Nephron progenitor cell (in vitro differentiated cells): ENCODE measurements at regions not wholly inside any gene's neighbourhood (a gene's known extent, or its start where the extent isn't known, plus 50 kb on each side); places are given as distances from the start of the nearest gene placed in this dataset.

Experiments used
- DNase-seq: peaks from one replicate; pipeline ENCODE4 v3.0.0; 2021
- H3K27ac Mint-ChIP-seq: 2 replicates; pipeline ENCODE4 v1.8.0; 2021; ENCODE audit warnings: mild to moderate bottlenecking, moderate library complexity, mixed read lengths
- H3K27me3 Mint-ChIP-seq: 2 replicates; pipeline ENCODE4 v1.8.0; 2021; ENCODE audit warnings: mild to moderate bottlenecking, low read depth, mixed read lengths; ENCODE audit not compliant: poor library complexity
- H3K36me3 Mint-ChIP-seq: 2 replicates; pipeline ENCODE4 v1.8.0; 2021; ENCODE audit warnings: low read depth, mixed read lengths
- H3K4me1 Mint-ChIP-seq: 2 replicates; pipeline ENCODE4 v1.8.0; 2021; ENCODE audit warnings: mixed read lengths
- H3K4me3 Mint-ChIP-seq: 2 replicates; pipeline ENCODE4 v1.8.0; 2021; ENCODE audit warnings: mild to moderate bottlenecking, moderate library complexity, mixed read lengths
- H3K9me3 Mint-ChIP-seq: 2 replicates; pipeline ENCODE4 v1.8.0; 2021; ENCODE audit warnings: mild to moderate bottlenecking, moderate library complexity, mixed read lengths
- TF ChIP-seq, protein P1 (sequence below): fragments of 200-600 bp; sonication (generic); IDR thresholded peaks from 2 replicates; pipeline ENCODE4 v1.5.0; 2021; ENCODE audit warnings: antibody characterized with exemption

DNA sequence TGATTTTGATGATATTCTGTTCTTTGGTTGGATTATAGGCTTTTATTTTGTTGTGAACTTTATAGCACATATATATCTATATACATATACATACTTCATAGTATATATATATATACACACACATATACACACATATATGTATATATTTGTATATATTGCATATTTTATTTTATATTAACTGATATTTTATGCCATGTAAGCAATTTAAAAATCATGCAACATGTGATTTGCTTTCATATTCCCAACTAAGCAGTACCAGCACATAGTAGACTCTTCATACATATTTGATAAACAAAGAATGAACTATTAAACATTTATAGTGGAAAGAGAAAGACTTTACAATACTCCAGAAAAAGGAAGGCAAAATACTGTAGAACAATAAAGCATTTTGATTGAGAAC, 679.2 kb downstream of the TENT5A start:
- H3K4me1 Mint-ChIP-seq, result peaks cover 7% of the 10 kb centered on the region
- H3K27me3 Mint-ChIP-seq, result no peaks in the 10 kb centered on the region
- H3K9me3 Mint-ChIP-seq, result no peaks in the 10 kb centered on the region
- H3K4me3 Mint-ChIP-seq, result no peak overlapping the region
- no peak overlapping the region for H3K27ac Mint-ChIP-seq
- DNase-seq, result no peak
- no peaks in the 10 kb centered on the region for H3K36me3 Mint-ChIP-seq
- TF ChIP-seq, protein P1, sequence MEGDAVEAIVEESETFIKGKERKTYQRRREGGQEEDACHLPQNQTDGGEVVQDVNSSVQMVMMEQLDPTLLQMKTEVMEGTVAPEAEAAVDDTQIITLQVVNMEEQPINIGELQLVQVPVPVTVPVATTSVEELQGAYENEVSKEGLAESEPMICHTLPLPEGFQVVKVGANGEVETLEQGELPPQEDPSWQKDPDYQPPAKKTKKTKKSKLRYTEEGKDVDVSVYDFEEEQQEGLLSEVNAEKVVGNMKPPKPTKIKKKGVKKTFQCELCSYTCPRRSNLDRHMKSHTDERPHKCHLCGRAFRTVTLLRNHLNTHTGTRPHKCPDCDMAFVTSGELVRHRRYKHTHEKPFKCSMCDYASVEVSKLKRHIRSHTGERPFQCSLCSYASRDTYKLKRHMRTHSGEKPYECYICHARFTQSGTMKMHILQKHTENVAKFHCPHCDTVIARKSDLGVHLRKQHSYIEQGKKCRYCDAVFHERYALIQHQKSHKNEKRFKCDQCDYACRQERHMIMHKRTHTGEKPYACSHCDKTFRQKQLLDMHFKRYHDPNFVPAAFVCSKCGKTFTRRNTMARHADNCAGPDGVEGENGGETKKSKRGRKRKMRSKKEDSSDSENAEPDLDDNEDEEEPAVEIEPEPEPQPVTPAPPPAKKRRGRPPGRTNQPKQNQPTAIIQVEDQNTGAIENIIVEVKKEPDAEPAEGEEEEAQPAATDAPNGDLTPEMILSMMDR, result no peak

DNA sequence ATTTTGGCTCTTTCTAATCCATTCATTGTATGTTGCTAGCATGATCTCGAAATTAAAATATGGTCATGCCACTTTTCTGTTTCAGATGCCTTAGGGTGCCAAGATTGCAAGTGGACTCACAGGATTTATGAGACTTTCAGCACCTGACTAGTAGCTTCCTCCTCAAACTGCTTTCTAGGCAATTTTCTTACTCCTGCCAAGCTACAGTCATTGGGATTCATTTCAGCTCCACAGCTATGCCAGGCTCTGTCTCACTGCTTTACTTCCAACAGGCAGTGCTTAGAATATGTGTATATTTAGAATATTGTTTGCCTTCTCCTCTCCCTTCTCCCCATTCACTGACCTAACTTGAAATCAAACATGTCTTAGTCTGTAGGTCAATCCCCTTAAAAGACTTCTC, 681.4 kb downstream of the TENT5A start:
- no peak overlapping the region for H3K4me3 Mint-ChIP-seq
- TF ChIP-seq, protein P1, result no peak

DNA sequence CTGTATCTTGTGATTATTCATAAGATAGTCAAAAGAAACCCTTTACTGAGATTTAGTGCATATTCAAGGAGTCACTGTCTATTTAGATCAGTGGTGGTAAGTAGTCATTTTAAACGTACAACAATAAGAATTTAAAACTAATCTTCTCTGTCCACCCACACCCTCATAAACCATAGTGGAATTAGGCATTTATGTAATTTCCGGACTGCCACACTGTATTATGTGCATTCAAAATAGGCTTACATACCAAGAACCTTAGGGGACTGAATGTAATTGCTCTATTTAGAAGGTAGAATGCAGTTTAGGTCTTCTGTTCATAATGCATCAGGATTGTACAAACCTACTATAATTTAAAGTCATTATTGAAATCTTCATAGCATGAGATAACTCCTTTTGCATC, 685.4 kb downstream of the TENT5A start:
- TF ChIP-seq, protein P1, result no peak
- DNase-seq, result no peak
- no peaks in the 10 kb centered on the region for H3K9me3 Mint-ChIP-seq

More for the DNA sequence above, 681.4 kb downstream of the TENT5A start:
- no peaks in the 10 kb centered on the region for H3K36me3 Mint-ChIP-seq
- DNase-seq, result no peak
- no peak overlapping the region for H3K27ac Mint-ChIP-seq
- H3K9me3 Mint-ChIP-seq, result no peaks in the 10 kb centered on the region
- H3K27me3 Mint-ChIP-seq, result no peaks in the 10 kb centered on the region
- H3K4me1 Mint-ChIP-seq, result peaks cover 5% of the 10 kb centered on the region

DNA sequence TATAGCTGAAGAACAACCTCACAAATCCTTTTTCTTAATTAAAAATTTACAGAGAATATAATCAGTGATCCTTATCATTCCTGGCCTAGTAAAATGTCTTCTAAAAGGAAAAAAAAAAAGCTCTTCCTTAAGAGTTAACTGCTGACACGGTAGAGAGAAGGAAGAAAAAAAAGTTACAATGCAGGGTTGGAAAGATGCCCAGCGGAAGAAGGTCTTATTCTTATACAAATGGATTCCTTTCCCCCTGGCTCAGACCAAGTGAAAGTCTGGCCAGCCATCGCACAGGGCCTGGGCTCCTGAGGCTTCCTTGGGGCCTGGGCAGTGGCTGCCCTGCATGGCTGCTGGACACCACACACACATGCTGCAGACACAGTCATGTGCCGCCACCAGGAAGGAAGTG, 688.6 kb downstream of the TENT5A start:
- Mint-ChIP-seq H3K36me3 (no peaks in the 10 kb centered on the region), H3K27ac (peak overlapping the region; percentile 35), H3K4me3 (no peak overlapping the region), H3K4me1 (no peaks in the 10 kb centered on the region), H3K9me3 (no peaks in the 10 kb centered on the region), H3K27me3 (no peaks in the 10 kb centered on the region)
- no peak for DNase-seq
- TF ChIP-seq, protein P1, result no peak

More for the DNA sequence above, 685.4 kb downstream of the TENT5A start:
- Mint-ChIP-seq H3K27me3 (no peaks in the 10 kb centered on the region), H3K4me1 (no peaks in the 10 kb centered on the region), H3K27ac (no peak overlapping the region), H3K4me3 (no peak overlapping the region), H3K36me3 (no peaks in the 10 kb centered on the region)

DNA sequence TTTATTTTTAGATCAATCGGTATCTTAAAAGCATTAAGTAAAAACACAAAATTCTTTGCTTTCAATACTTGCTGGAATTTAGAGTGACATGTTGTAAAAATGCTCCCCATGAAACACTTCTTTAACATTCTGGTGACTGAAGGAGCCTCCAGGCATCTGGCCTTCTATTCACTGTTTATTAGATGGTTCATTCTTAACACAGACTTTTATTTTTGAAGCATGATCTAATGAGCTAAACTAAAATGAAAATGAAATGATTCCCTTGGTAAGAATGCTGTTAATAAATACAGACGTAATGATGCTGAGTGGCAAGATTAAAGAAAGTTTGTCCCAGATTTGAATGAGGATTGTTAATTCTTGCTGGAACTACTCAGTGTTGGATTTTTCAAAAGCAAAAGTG, 698.4 kb downstream of the TENT5A start:
- TF ChIP-seq, protein P1, result no peak
- no peaks in the 10 kb centered on the region for H3K27me3 Mint-ChIP-seq

DNA sequence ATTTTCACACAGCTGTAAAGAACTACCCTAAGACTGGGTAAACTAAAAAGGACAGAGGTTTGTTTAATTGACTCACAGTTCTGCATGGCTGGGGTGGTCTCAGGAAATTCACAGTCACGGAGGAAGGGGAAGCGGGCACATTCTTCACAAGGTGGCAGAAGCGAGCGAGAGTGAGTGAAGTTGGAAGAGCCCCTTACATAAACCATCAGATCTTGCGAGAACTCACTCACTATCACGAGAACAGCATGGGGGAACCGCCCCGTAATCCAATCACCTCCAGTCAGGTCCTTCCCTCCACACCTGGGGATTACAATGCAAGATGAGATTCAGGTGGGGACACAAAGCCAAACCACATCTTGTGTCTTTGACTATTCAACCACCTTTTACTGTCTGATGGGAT, 700.5 kb downstream of the TENT5A start:
- Mint-ChIP-seq H3K4me3 (no peak overlapping the region), H3K27ac (no peak overlapping the region), H3K36me3 (no peaks in the 10 kb centered on the region), H3K4me1 (no peaks in the 10 kb centered on the region), H3K27me3 (no peaks in the 10 kb centered on the region), H3K9me3 (no peaks in the 10 kb centered on the region)
- peak; percentile 4 for DNase-seq
- TF ChIP-seq, protein P1, result no peak

More for the DNA sequence above, 698.4 kb downstream of the TENT5A start:
- Mint-ChIP-seq H3K4me3 (no peak overlapping the region), H3K4me1 (no peaks in the 10 kb centered on the region), H3K27ac (no peak overlapping the region), H3K9me3 (no peaks in the 10 kb centered on the region), H3K36me3 (no peaks in the 10 kb centered on the region)
- no peak for DNase-seq
